Prostate gland (tissue), 2 donors: ENCODE measurements at regions not wholly inside any gene's neighbourhood (a gene's known extent, or its start where the extent isn't known, plus 50 kb on each side); places are given as distances from the start of the nearest gene placed in this dataset.

ENCODE experiments used
- POLR2A ChIP-seq: fragments of 450-650 bp; IDR thresholded peaks from one replicate; pipeline ENCODE4 v1.6.1; 2016; ENCODE audit warnings: antibody characterized with exemption, mild to moderate bottlenecking
- TF ChIP-seq, protein P1 (sequence below), 4 experiments: fragments of 200-600 bp in 2 of 4; fragments of 450-650 bp in 2 of 4; sonication (generic) in 2 of 4; IDR thresholded peaks; 1 replicate in 3 of 4; 2 replicates in 1 of 4; pipeline ENCODE4 v1.5.1; 2016 to 2019; ENCODE audit warnings: antibody characterized with exemption in 4 of 4, mild to moderate bottlenecking in 2 of 4, moderate library complexity in 2 of 4

- TF ChIP-seq, protein P1, sequence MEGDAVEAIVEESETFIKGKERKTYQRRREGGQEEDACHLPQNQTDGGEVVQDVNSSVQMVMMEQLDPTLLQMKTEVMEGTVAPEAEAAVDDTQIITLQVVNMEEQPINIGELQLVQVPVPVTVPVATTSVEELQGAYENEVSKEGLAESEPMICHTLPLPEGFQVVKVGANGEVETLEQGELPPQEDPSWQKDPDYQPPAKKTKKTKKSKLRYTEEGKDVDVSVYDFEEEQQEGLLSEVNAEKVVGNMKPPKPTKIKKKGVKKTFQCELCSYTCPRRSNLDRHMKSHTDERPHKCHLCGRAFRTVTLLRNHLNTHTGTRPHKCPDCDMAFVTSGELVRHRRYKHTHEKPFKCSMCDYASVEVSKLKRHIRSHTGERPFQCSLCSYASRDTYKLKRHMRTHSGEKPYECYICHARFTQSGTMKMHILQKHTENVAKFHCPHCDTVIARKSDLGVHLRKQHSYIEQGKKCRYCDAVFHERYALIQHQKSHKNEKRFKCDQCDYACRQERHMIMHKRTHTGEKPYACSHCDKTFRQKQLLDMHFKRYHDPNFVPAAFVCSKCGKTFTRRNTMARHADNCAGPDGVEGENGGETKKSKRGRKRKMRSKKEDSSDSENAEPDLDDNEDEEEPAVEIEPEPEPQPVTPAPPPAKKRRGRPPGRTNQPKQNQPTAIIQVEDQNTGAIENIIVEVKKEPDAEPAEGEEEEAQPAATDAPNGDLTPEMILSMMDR (IDR thresholded peaks at IDR 0.05), result no peak
- no peak for TF ChIP-seq POLR2A
Observed at GRCh38 chr20:18914796-18915195, 101.2 kb downstream of the SCP2D1 start.
